Ovary (tissue), 7 donors: ENCODE measurements at regions not wholly inside any gene's neighbourhood (a gene's known extent, or its start where the extent isn't known, plus 50 kb on each side); places are given as distances from the start of the nearest gene placed in this dataset.

ENCODE experiments used
- DNase-seq, 5 donors: peaks; one replicate each; pipeline ENCODE4 v3.0.0-alpha.2; 2019 to 2020
- H3K27ac ChIP-seq, 2 donors: fragments of 200-600 bp; one replicate each; pipeline versions ENCODE4 v1.5.1 to v1.8.0; 2019 to 2022
- H3K27me3 ChIP-seq: fragments of 200-600 bp; one replicate; pipeline ENCODE4 v1.8.0; 2022
- H3K36me3 ChIP-seq: fragments of 200-600 bp; sonication (generic); one replicate; pipeline ENCODE4 v1.5.1; 2019
- H3K4me1 ChIP-seq: one replicate; pipeline ENCODE4 v1.8.1; 2013; ENCODE audit warnings: mild to moderate bottlenecking, moderate library complexity; ENCODE audit not compliant: insufficient read depth
- H3K4me3 ChIP-seq: fragments of 200-600 bp; sonication (generic); one replicate; pipeline ENCODE4 v1.5.1; 2017
- H3K9me3 ChIP-seq, 2 donors: fragments of 200-600 bp in 1 of 2; sonication (generic) in 1 of 2; one replicate each; pipeline versions ENCODE4 v1.5.1 to v1.8.1; 2013 to 2019; ENCODE audit warnings: mild to moderate bottlenecking in 1 of 2, moderate library complexity in 1 of 2
- EP300 ChIP-seq: sonication (generic); formaldehyde crosslinking; IDR thresholded peaks from one replicate; pipeline ENCODE4 v1.6.1; 2017; ENCODE audit warnings: antibody characterized with exemption
- POLR2A ChIP-seq: fragments of 450-650 bp; IDR thresholded peaks from one replicate; pipeline ENCODE4 v1.6.1; 2017; ENCODE audit warnings: antibody characterized with exemption, mild to moderate bottlenecking, moderate library complexity
- WGBS, 3 donors: extraction: QIAGEN DNeasy Blood & Tissue Kit in 1 of 3; methylation state at CpG; one replicate each; pipeline versions ENCODE4 v1.1.5 to v1.1.7; 2013 to 2017; 5-methylcytosine and 5-hydroxymethylcytosine counted together
- intact Hi-C, 4 donors: fragments of 100-400 bp; cut with DNase I; formaldehyde crosslinking; loops; one replicate each; pipeline versions ENCODE4 v1.11.0 to v1.15.1; 2022 to 2023
- TF ChIP-seq, protein P1 (sequence below), 3 donors: fragments of 450-650 bp in 2 of 3; fragments of 200-600 bp in 1 of 3; IDR thresholded peaks; one replicate each; pipeline versions ENCODE4 v1.5.1 to v1.8.0; 2016 to 2022; ENCODE audit warnings: antibody characterized with exemption in 3 of 3, mild to moderate bottlenecking in 1 of 3
- donor health status: DM: no; HTN: no; CAD: no; lungs with moderate emphysema.
- donor health status: DM: no; HTN: no; CAD: no.
- donor health status: Bipolar disorder and iron deficiency.
- donor health status: DM: no; HTN: no; CAD: no.
- donor health status: DM: yes; HTN: yes; CAD: no.

DNA sequence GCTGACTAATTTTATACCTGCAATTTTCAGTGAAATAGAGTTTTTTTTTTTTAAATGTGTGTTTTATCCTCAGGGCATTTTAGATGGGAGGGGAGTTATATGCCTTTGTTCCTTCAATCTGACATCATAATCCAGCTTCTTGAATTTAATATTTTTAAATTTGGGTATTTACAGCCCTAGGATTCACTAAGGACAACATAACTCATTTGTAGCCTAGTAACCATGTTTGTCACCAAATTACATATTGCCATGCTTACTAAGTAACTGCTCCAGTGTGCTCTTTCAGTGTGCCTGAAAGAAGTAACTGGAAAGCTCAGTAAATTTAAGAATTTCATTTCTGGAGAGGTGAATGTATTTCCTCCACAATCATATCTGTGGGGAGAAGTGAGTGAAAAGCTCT, 56.8 kb upstream of the DGKB start:
- H3K27ac ChIP-seq = no peak overlapping the region
- no peaks in the 10 kb centered on the region for H3K27me3 ChIP-seq
- TF ChIP-seq POLR2A (no peak), EP300 (no peak)
- TF ChIP-seq, protein P1, sequence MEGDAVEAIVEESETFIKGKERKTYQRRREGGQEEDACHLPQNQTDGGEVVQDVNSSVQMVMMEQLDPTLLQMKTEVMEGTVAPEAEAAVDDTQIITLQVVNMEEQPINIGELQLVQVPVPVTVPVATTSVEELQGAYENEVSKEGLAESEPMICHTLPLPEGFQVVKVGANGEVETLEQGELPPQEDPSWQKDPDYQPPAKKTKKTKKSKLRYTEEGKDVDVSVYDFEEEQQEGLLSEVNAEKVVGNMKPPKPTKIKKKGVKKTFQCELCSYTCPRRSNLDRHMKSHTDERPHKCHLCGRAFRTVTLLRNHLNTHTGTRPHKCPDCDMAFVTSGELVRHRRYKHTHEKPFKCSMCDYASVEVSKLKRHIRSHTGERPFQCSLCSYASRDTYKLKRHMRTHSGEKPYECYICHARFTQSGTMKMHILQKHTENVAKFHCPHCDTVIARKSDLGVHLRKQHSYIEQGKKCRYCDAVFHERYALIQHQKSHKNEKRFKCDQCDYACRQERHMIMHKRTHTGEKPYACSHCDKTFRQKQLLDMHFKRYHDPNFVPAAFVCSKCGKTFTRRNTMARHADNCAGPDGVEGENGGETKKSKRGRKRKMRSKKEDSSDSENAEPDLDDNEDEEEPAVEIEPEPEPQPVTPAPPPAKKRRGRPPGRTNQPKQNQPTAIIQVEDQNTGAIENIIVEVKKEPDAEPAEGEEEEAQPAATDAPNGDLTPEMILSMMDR (IDR thresholded peaks at IDR 0.05) = no peak
- no peaks in the 10 kb centered on the region for H3K9me3 ChIP-seq
- H3K36me3 ChIP-seq = no peaks in the 10 kb centered on the region
- intact Hi-C loops = no loop called here
- H3K4me1 ChIP-seq = no peaks in the 10 kb centered on the region
- H3K4me3 ChIP-seq = no peak overlapping the region
- DNase-seq = no peak

DNA sequence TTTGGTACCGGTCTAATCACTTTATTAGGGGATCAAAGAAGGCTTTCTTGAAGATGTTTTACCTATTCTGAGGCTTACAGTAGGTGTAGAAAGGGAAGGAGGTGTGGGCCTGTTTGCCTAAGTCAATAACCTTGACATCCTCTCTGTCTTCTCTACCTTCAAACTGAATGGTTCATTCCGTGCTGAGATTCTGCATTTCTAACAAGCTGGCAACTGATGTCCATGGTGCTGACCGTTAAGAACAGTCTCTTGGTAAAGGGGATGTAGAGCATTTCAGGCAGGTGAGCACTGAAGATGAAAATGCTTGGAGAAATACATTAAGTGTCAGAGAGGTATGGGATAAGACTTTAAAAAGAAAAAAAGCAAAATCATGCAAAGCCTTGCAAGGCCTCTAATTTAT, 51.5 kb upstream of the DGKB start:
- no peaks in the 10 kb centered on the region for H3K9me3 ChIP-seq
- intact Hi-C loops = no loop called here
- WGBS, 3 donors = 23 to 29% (median 24%) methylated on average over 3 of the region's 3 CpGs
- H3K27ac ChIP-seq = no peak overlapping the region
- no peak for DNase-seq
- no peak overlapping the region for H3K4me3 ChIP-seq
- TF ChIP-seq POLR2A = no peak
- no peak for TF ChIP-seq EP300
- no peaks in the 10 kb centered on the region for H3K36me3 ChIP-seq
- no peaks in the 10 kb centered on the region for H3K27me3 ChIP-seq
- H3K4me1 ChIP-seq = no peaks in the 10 kb centered on the region
